HTR-8/SVneo (cell line): ENCODE measurements at regions not wholly inside any gene's neighbourhood (a gene's known extent, or its start where the extent isn't known, plus 50 kb on each side); places are given as distances from the start of the nearest gene placed in this dataset.

Experiments
- DNase-seq: peaks from one replicate; pipeline ENCODE4 v3.0.0; 2011; ENCODE audit warnings: low spot score, mixed read lengths; ENCODE audit not compliant: insufficient read length
- FAIRE-seq: peaks from 2 replicates; lab custom pipeline; 2011; peaks lifted over from hg19 to GRCh38; lab: Jason Lieb, UNC

DNA sequence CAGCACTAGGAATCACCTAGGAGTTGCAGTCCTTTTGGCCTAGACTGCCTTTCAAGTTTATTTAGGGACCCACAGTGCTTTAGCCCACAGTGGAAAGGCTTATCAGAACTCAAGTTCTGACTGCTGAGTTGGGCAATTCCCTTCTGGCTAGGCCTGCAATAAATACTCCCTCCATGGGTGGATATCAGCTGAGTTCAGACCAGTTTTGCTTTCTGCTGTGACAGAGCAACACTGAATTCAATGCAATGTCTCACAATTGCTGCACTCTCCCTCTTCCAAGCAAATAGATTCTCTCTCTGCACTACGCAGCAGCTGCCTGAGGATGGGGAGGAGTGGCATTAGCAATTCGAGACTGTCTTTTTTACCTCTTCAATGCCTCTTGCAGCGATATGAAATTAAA is 1153.3 kb downstream of the SORCS1 start:
- DNase-seq, result no peak

DNA sequence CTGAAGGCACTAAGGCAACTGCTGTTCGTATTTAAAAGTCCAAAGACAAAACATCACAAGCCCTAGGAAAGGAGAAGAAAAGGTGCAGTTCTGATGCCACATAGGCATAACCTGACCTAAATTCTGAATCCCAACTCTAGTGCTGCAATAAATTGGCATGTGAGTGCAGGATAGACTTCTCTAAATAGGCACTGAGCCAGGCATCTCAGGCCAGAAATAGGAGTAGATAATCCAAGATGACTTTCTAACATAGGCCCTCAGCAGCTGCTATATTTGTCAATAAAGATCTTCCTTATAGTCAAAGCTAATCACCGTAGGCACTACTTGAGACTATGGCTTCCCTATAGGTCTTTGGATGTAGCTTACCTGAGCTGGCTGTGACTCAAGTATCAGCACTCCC is 1163.8 kb downstream of the SORCS1 start:
- FAIRE-seq (no peak), DNase-seq (no peak)

More for the DNA sequence above, 1153.3 kb downstream of the SORCS1 start:
- no peak for FAIRE-seq

DNA sequence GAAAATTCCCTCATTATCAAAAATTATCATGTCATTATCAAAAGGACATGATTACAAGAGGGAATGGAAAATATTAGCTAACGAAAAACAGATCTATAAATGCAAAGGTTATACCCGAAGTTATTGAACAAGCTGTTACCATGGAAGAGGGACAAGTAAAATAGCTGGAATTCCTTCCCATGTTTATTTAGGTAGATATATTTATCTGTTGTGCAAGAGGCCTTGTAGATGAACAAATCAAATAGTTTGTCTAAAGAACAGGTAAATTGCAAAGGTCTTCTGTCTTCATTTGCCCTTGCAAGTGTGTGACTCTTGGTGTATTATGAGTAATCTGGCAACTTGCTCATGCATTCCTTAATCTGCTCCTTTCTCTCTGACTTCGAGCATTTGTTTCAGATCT is 1170.9 kb downstream of the SORCS1 start:
- DNase-seq, result no peak
- no peak for FAIRE-seq

DNA sequence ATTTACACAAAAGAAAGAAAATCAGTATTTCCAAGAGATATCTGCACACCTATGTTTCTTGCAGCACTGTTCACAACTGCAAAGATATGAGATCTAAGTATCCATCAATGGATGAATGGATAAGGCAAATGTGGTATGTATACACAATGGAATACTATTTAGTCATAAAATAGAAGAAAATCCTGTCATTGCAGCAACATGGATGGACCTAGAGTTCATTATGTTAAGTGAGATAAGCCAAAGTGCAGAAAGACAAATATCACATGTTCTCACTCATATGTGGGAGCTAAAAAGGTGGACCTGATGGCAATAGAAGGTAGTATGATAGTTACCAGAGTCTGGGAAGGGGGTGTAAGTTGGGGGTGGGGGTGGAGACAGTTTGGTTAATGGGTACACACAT is 1171.6 kb downstream of the SORCS1 start:
- FAIRE-seq (no peak), DNase-seq (no peak)

DNA sequence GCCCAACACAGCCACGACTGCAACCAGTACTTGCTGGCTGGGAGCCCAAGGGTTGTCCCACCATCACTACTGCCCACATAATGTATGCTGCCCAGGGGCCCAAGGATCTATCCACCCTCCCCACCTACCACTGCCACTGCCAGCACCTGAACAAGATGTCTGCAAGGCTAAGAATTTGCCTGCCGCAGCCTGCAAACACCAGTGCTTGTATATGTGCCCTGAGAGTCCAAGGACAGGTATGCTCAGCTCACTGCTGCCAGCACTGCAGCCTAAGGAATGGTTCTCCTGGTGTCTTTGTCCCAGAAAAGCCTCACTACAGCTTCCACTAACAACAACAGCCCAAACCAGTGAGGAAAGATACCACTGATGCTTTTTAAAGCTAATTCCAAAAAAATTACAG is 1174.0 kb downstream of the SORCS1 start:
- no peak for DNase-seq
- FAIRE-seq, result no peak

DNA sequence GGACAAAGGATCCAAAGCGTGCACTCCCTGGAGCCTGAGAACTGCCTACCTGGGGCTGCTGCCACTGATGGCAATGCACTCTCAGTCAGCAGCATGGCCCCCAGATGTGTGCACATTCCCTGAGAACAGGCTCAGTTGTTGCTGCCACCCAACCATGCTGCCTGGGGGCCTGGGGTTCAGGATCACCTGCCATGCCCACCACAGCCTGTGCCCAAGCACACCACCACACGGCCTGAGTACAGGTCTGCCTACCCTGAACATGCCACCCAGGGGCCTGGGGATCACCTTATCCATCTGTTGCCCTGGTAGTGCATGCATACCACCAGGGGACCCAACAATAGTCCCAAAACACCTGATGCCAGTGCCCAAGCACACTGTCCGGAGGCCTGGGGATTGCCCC is 1174.5 kb downstream of the SORCS1 start:
- FAIRE-seq (no peak), DNase-seq (no peak)

DNA sequence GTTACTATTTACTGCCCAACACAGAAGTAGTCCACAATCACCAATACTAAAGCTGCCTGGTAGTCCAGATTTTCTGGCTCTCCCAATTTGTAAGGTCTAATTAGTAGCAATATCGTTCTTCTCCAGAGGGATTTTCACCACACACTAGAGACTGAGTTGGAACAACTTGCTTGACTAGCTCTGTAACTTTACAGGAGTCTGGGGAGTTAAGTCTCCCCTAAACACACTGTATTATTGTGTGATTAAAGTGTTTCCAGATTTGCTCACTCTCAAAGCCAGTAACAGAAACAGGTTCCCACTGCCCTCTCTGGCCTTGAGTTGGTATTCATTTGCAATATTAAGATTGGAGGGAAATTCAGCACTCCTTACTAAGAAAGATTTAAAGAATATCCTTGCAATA is 1175.7 kb downstream of the SORCS1 start:
- DNase-seq (no peak), FAIRE-seq (no peak)

DNA sequence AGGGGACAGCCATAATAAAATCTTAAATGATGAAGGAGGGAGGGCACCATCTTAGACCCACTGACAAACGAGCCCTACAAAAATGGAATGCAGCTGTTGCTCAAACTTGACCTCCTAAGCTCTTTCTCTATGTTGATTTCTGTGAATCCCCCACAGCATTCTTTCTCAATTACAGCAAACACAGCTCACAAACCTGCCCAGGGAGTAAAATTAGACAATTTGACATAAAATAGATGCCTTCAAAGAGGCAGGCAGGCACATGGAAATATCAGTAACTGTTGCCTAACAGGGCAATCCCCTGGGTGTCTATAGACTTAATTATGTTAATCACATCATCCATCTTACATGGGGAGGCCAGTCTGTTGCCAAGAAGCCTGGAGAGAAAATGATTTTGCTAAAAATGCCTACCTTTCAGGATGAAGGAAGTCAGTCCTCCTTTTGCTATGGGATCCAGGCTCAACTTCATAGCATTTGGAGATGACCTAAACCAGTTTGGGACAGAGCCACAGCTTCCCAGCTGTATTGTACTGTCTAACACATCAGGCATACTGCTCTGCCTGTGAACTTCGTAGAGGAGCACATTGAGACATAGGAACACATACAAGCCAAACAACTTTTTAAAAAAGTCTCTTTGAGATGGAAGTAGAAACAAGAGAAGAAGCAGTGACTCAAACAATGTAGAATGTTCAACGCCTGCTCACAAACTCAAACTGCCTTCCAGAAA is 1177.4 kb downstream of the SORCS1 start:
- FAIRE-seq (no peak), DNase-seq (no peak)

DNA sequence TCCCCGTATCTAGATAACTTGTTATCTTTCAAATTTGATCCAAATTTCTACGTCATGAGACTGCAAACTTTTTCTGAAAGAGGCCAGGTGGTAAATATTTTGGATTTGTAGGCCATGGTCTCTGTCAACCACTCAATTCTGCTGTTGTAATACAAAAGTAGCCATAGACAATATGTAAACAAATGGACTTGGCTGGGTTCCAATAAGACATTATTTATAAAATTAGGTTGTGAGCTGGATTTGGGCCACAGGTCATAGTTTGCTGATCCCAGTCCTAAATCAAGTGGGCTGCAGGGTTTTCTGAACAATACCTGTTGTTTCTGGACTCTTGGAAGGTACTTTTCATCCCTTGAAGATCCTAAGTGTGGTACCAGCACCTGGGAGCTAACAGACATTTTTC is 1178.0 kb downstream of the SORCS1 start:
- no peak for FAIRE-seq
- DNase-seq, result no peak

DNA sequence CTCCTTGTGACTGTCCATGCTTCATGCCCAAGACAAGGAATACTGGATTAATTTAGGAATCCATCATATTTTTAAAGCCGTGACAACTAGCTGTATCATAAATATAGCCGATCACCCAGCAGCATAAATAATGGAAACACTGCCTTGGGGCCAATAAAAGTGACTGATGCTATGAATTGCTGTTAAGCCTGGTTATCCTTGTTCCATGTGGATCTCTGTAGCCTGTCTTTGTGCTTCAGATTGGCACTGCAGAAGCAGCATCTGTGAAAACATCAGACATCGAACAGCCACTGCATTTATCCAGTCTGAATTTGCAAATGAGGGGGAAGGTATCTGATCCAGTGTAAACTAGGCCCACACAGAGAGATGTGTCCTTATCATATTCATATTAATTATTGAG is 1181.8 kb downstream of the SORCS1 start:
- no peak for DNase-seq
- no peak for FAIRE-seq

DNA sequence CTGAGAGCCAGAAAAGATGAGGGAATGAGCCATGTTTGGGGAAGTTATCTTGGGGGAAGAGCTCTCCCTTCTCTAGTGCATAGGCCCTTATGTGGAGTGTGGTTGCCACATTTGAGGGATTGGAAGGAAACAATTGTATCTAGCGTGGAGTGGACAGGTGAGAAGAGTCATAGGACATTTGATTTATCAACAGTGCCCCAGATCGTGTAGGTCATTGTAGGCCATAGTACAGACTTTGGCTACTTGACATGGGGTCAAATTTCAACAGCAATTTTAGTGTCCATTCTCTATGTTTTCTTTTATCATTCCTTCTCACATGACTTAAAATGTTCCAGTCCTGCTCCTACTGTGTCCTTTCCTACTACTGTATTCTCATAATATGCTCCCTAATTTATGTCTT is 1182.8 kb downstream of the SORCS1 start:
- FAIRE-seq, result no peak
- DNase-seq, result no peak

DNA sequence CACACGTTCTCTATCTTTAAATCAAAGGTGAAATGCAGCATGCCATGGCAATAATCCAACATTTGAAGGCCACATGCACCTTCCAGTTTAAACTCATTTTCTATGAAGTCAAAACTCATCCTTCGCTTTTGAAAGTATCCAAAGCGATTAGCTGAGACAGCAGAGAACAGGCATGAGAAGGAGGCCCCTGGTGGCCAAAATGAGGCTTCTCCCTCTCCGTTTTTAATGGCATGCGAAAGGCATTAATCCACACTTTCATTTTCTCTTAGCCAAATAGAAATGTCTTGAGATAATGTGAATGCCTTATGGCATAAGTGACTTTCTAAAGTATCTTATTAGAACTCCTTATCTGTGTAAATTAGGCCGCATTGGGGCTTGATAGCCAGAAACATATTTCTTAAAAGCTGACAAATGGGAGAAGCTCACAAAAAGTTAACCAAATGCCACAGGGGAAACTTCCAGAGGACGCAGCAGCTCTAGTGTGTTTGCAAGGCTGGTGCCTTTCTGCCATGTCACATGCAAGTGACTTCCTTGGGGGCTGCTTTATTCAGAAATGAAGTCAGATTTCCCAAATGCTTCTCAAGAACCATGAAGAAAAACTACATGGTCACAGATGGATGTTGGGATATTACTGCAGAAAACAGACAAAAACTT is 1189.6 kb downstream of the SORCS1 start:
- FAIRE-seq (no peak), DNase-seq (no peak)

DNA sequence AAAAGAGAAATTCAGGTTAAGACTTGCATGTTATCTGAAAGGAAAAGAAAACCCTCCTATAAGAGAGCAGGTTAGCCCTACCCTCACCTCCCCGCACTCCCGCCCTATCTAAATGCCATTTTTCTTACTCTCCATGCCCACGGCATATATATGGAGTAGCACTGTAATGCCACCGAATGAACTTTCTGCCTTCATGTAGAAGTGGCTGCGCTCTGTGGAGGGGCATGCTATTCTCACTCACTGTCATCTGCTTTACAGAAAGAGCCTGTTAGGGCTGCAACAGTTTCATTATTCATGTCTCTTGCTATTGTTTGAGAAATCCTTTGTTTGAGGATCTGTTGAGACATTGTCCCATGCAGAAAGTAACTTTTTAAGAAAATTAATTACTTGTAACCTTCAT is 1190.6 kb downstream of the SORCS1 start:
- DNase-seq (no peak), FAIRE-seq (no peak)

DNA sequence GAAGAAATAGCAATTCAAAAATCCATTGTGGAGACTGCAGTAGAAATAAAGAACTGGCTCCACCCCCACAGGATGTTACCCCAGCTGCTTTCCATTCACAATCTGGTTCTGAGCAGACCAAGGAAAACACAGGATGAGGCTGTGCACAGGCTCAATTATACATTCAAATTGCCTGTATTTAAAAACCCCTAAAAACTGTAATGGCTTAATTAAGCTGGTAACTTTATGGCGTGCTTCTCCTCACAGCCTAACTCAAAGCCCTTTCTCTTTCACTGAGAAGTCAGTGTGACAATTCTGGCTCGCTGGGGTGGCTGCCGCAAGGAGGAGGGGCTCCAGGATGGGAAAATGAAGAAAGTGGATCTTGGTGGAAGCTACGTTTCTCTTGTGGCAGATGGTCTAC is 1191.1 kb downstream of the SORCS1 start:
- no peak for FAIRE-seq
- DNase-seq, result no peak

DNA sequence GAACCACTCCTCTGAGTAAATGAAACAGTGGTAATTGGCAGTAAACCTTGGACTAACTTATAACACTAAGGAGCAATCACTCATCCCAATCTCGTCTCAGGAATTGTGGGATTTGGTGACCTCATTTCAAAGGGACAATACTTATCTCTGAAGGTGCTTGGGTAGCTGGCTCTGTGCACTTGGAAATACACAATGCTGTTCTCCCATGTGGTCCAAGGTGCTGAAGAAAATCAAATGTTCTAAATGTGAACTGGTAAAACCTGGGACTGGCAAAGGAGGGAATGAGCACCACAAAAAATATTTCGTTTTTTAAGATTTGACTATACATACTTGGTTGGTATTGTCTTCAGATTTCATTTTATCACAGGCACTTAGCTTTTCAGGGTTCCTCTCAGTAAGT is 1193.0 kb downstream of the SORCS1 start:
- FAIRE-seq (no peak), DNase-seq (no peak)

DNA sequence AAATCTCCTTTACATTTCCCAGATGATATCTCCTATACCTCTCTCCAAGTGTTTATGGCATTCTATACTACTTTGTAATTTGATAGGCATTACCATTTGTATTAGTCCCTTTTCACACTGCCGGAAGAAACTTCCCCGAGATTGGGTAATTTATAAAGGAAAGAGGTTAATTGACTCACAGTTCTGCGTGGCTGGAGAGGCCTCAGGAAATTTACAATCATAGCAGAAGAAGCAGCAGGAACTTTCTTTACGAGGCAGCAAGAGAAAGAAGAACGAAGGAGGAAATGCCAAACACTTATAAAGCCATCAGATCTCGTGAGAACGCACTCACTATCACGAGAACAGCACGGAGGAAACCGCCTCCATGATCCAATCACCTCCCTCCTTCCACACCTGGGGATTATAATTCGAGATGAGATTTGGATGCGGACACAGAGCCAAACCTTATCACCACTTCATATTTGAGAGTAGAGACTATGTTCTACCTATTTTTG is 1194.6 kb downstream of the SORCS1 start:
- no peak for DNase-seq
- FAIRE-seq, result no peak

DNA sequence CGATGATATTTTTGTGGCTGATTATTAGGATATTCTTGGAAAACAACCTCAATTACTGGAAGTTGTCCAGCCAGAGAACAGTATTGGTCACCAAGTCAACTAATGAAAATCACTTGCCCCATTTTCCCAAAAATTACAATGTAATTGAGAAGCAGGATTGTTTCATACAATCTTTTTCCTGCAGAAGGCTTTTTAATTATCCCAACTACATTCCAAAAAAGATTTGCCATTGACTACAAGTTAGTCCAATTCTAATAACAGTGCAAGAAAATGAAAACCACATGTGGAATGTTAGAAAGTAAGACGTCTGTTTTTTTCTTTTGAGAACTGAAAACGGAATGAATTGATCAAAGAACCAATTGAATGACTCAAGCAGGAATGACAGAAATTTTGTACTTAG is 1195.8 kb downstream of the SORCS1 start:
- FAIRE-seq (no peak), DNase-seq (no peak)

DNA sequence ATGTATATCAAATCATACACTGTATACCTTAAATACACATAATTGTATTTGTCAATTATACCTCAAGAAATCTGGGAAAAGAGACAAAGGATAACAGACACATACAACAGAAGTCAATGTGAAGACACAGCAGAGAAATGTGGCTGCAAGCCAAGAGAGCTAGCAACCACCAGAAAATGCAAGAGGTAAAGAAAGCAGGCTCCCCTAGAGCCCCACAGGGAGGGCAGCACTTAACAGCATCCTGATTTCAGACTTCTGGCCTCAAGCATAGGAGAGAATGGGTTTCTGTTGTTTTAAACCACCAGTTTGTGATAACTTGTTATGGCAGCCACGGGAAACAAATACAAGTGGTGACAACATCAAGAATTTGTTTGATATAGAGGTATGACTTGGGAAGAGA is 1197.2 kb downstream of the SORCS1 start:
- DNase-seq (no peak), FAIRE-seq (no peak)

DNA sequence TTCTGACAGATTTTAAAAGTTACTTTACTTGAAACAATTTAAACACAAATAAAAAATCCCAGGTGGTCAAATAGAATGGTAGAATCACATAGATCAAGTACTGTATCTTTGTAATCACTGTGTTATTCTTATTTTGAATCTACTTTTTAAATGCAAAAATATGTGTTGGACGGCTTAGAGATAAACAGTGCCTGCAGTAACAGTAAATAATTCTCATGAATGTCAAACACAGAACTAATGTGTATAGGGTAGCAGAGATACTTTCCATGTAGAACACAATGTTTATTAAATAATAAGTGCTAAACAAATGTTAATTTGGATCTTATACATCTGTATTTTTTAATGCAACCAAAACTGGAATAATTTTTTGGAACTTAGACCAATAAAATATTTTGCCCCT is 1199.4 kb downstream of the SORCS1 start:
- no peak for FAIRE-seq

DNA sequence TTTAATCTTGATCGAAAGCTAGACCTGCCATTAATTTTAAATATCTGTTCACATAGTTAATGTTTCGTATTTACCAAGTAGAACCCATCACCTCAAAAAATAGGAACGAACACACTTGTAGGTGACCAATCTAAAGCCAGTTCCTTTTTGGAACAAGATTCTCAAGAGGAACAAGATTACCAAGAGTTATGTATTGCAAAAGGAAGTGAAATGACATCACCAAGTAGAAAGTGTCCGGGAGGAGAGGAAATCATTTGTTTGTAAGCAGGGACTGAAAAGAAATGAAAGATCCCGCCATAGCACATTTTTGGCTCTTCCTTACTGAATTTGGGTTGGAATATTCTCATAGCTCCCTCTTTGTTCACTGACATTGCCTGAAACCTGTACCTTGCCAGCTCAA is 1200.5 kb downstream of the SORCS1 start:
- FAIRE-seq (no peak), DNase-seq (no peak)

More for the DNA sequence above, 1199.4 kb downstream of the SORCS1 start:
- DNase-seq, result no peak

DNA sequence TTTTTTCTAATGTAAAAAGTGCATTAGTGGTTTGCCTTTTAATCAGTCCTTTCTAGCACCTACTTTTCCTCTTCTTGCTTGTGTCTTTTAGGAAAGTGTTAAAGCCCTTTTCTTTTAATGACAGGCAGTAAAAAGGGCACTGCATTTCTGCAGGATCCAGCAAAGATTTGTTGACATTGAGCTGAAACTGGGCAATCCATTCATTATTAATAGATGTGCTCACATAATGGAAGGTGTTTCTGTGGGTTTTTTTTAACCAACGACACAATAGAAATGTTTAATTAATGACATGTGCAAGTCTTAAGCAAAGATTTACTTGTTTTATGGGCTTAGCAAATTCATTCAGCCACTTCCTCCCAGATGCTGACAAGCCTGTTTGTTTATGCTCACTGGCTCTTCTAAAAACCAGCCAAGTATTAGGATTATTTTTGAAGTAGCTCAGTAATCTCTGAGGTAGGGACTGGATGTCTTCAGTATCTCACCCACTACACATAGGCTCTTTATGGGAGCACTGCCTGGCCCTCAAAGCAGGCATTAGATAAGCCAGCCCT is 1201.1 kb downstream of the SORCS1 start:
- FAIRE-seq, result no peak
- DNase-seq, result no peak

DNA sequence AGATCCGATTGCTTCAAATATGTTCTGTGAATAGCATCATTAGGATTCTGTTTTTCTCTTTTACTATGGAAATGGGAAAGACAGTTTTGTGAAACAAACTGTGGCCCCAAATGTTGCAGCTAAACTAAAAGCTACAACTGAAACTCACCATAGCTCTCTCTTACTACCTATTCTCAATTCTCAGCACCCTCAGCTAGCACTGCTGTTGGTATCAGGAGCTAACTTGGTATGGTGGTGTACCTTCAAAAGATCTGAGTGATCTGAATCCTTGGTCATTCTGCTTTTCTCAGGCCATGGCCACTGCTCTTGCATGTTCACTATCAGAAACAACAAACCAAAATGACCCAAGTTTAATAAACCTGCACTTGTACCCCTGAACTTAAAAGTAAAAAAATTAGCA is 1208.0 kb downstream of the SORCS1 start:
- FAIRE-seq (no peak), DNase-seq (no peak)
